Endothelial cell of umbilical vein (primary cell): ENCODE measurements at regions not wholly inside any gene's neighbourhood (a gene's known extent, or its start where the extent isn't known, plus 50 kb on each side); places are given as distances from the start of the nearest gene placed in this dataset.

Experiments used
- BruUV-seq: library from RNA; stranded (reverse); fragments of 400-500 nt; replicated peaks from 2 replicates; lab custom pipeline; 2021; lab: Mats Ljungman, UMichigan
- CTCF ChIA-PET: fragments of 300-600, 350-600 bp; sonication (Branson Sonifier 250); formaldehyde crosslinking; loops from one replicate; lab custom pipeline; 2021; ENCODE audit warnings: antibody characterized with exemption, inconsistent platforms; lab: Charles Lee
- POLR2A ChIA-PET: fragments of 300-600, 350-600 bp; sonication (Branson Sonifier 250); formaldehyde crosslinking; loops from one replicate; lab custom pipeline; 2021; ENCODE audit warnings: antibody characterized with exemption, inconsistent platforms; lab: Charles Lee
- DNase-seq: peaks from one replicate; pipeline ENCODE4 v3.0.0-alpha.2; 2011; ENCODE audit warnings: low read depth, low spot score
- FAIRE-seq: peaks from 2 replicates; lab custom pipeline; 2011; peaks lifted over from hg19 to GRCh38; lab: Jason Lieb, UNC
- H2AFZ ChIP-seq: 2 replicates; pipeline ENCODE4 v1.6.0; 2012; ENCODE audit warnings: low read depth, low read length, control low read depth, inconsistent platforms
- H3K27ac ChIP-seq: 2 replicates; pipeline ENCODE4 v1.5.1; 2011; ENCODE audit warnings: low read depth, mild to moderate bottlenecking, control low read depth, low read length, moderate library complexity; ENCODE audit not compliant: insufficient read depth
- H3K27me3 ChIP-seq, 2 experiments: 2 replicates each; pipeline versions ENCODE4 v1.6.0 to v1.6.1; 2011; ENCODE audit warnings: low read length in 2 of 2, mixed read lengths in 1 of 2; ENCODE audit not compliant: control insufficient read depth in 2 of 2, insufficient read depth in 2 of 2
- H3K36me3 ChIP-seq, 2 experiments: 2 replicates in 1 of 2; 3 replicates in 1 of 2; pipeline ENCODE4 v1.5.1; 2011; ENCODE audit warnings: low read length in 2 of 2, mild to moderate bottlenecking in 1 of 2, moderate library complexity in 1 of 2; ENCODE audit not compliant: control insufficient read depth in 2 of 2, insufficient read depth in 2 of 2; ENCODE audit errors: extremely low read depth in 1 of 2
- H3K4me1 ChIP-seq: 3 replicates; pipeline ENCODE4 v1.5.1; 2011; ENCODE audit warnings: mild to moderate bottlenecking, low read length; ENCODE audit not compliant: control insufficient read depth, insufficient read depth; ENCODE audit errors: extremely low read depth
- H3K4me2 ChIP-seq: 2 replicates; pipeline ENCODE4 v1.6.1; 2011; ENCODE audit warnings: low read length, control low read depth, mixed read lengths; ENCODE audit not compliant: insufficient read depth
- H3K4me3 ChIP-seq, 3 experiments: fragments of 200-600 bp in 1 of 3; sonication (generic), shearing (Covaris generic) in 1 of 3; replicated peaks in 1 of 3; 2 replicates each; pipeline ENCODE4 v1.5.1; 2011 to 2016; ENCODE audit warnings: control low read depth in 3 of 3, low read length in 3 of 3, mild to moderate bottlenecking in 2 of 3, inconsistent platforms in 1 of 3, low read depth in 1 of 3, moderate library complexity in 1 of 3; ENCODE audit not compliant: insufficient read depth in 1 of 3
- H3K79me2 ChIP-seq: 2 replicates; pipeline ENCODE4 v1.6.0; 2012; ENCODE audit warnings: low read length, inconsistent platforms; ENCODE audit not compliant: control insufficient read depth, insufficient read depth
- H3K9ac ChIP-seq: replicated peaks from 2 replicates; pipeline ENCODE3; 2011; ENCODE audit warnings: low read length, control low read depth; ENCODE audit not compliant: insufficient read depth; ENCODE audit errors: extremely low read depth
- H3K9me1 ChIP-seq: replicated peaks from 3 replicates; pipeline ENCODE4 v1.6.0; 2011; ENCODE audit warnings: mild to moderate bottlenecking, low read length; ENCODE audit not compliant: control insufficient read depth, insufficient read depth; ENCODE audit errors: extremely low read depth
- H3K9me3 ChIP-seq: replicated peaks from 2 replicates; pipeline ENCODE4 v1.5.1; 2012; ENCODE audit warnings: low read length, inconsistent platforms; ENCODE audit not compliant: control insufficient read depth, insufficient read depth
- H4K20me1 ChIP-seq: replicated peaks from 2 replicates; pipeline ENCODE3; 2011; ENCODE audit warnings: mild to moderate bottlenecking, low read length; ENCODE audit not compliant: control insufficient read depth, insufficient read depth; ENCODE audit errors: extremely low read depth
- CTCF ChIP-seq, 2 donors: IDR thresholded peaks; 1 replicate in 1 of 2; 2 replicates in 1 of 2; pipeline ENCODE4 v1.5.1; 2011; ENCODE audit warnings: low read length in 2 of 2, mild to moderate bottlenecking in 2 of 2, moderate library complexity in 2 of 2, control low read depth in 1 of 2, inconsistent platforms in 1 of 2, low read depth in 1 of 2; ENCODE audit not compliant: insufficient read depth in 1 of 2; ENCODE audit errors: extremely low read depth in 1 of 2
- EZH2 ChIP-seq: IDR thresholded peaks from 2 replicates; pipeline ENCODE4 v1.6.1; 2012; ENCODE audit warnings: borderline replicate concordance, low read depth, mild to moderate bottlenecking, moderate library complexity, low read length, inconsistent platforms; ENCODE audit not compliant: severe bottlenecking
- FOS ChIP-seq: IDR thresholded peaks from 2 replicates; pipeline ENCODE4 v1.6.1; 2011; ENCODE audit warnings: mild to moderate bottlenecking, low read length, moderate library complexity, borderline replicate concordance; ENCODE audit not compliant: insufficient read depth
- GATA2 ChIP-seq: IDR thresholded peaks from 2 replicates; pipeline ENCODE4 v1.7.0; 2011; ENCODE audit warnings: low read depth, mild to moderate bottlenecking, moderate library complexity, mixed read lengths, low read length; ENCODE audit not compliant: insufficient read length, insufficient read depth
- JUN ChIP-seq: IDR thresholded peaks from 2 replicates; pipeline ENCODE4 v1.6.1; 2011; ENCODE audit warnings: borderline replicate concordance, low read depth; ENCODE audit not compliant: insufficient read length, insufficient read depth
- MAX ChIP-seq: IDR thresholded peaks from 2 replicates; pipeline ENCODE4 v1.6.1; 2011; ENCODE audit not compliant: insufficient read depth, insufficient read length
- MYC ChIP-seq: IDR thresholded peaks from one replicate; pipeline ENCODE4 v1.6.1; 2011; ENCODE audit warnings: mild to moderate bottlenecking, low read depth, low read length
- POLR2A ChIP-seq: IDR thresholded peaks from 2 replicates; pipeline ENCODE4 v1.6.1; 2012; ENCODE audit warnings: low read depth, mild to moderate bottlenecking, control low read depth, low read length
- POLR2AphosphoS5 ChIP-seq: IDR thresholded peaks from 2 replicates; pipeline ENCODE4 v1.6.1; 2012; ENCODE audit warnings: low read depth, mild to moderate bottlenecking, control low read depth, low read length, moderate library complexity; ENCODE audit not compliant: insufficient read depth
- dilution Hi-C: fragments of 300-500 bp; cut with MboI; formaldehyde crosslinking; loops from one replicate; pipeline ENCODE4 v1.15.0; 2019; ENCODE audit warnings: low sequenced_read_pairs; ENCODE audit not compliant: extremely low pct_ligation_motif_present
- intact Hi-C: fragments of 100-400 bp; cut with micrococcal nuclease; formaldehyde crosslinking; loops from one replicate; pipeline ENCODE4 v1.10.0; 2022

- no peak overlapping the region for H3K4me2 ChIP-seq
- H3K27me3 ChIP-seq: no peaks in the 10 kb centered on the region
- H3K27ac ChIP-seq: no peak overlapping the region
- H3K9me3 ChIP-seq: no peaks in the 10 kb centered on the region
- no peaks in the 10 kb centered on the region for H4K20me1 ChIP-seq
- no peaks in the 10 kb centered on the region for H3K9me1 ChIP-seq
- no peaks in the 10 kb centered on the region for H3K4me1 ChIP-seq
- FAIRE-seq (no peak), DNase-seq (no peak)
- intact Hi-C loops: no loop called here
- POLR2A ChIA-PET: no interaction called here
- no TSS peak for BruUV-seq
- no peak overlapping the region for H2AFZ ChIP-seq
- CTCF ChIA-PET: no interaction called here
- no peak for TF ChIP-seq EZH2
- no peak for TF ChIP-seq POLR2A
- TF ChIP-seq JUN: no peak
- no peak for TF ChIP-seq MAX
- TF ChIP-seq MYC: no peak
- no peak for TF ChIP-seq CTCF (IDR thresholded peaks at IDR 0.05; ENCODE audit: extremely low read depth in 1 of 2, insufficient read depth in 1 of 2, low read depth in 1 of 2, low read length in 2 of 2)
- TF ChIP-seq GATA2: no peak
- TF ChIP-seq POLR2AphosphoS5: no peak
- no peak for TF ChIP-seq FOS
- no peaks in the 10 kb centered on the region for H3K36me3 ChIP-seq
- no peaks in the 10 kb centered on the region for H3K79me2 ChIP-seq
- no peak overlapping the region for H3K9ac ChIP-seq
- dilution Hi-C loops: no loop called here
- no peak overlapping the region for H3K4me3 ChIP-seq
Observed at GRCh38 chr20:11832397-11832796, 85.3 kb upstream of the BTBD3 start.
